Neural cell (in vitro differentiated cells): ENCODE measurements at regions not wholly inside any gene's neighbourhood (a gene's known extent, or its start where the extent isn't known, plus 50 kb on each side); places are given as distances from the start of the nearest gene placed in this dataset.

Experiments
- H2AFZ ChIP-seq: fragments of 200-600, 300-800 bp; sonication (generic), shearing (Covaris generic); 2 replicates; pipeline ENCODE4 v1.6.0; 2014; ENCODE audit warnings: low read depth, mild to moderate bottlenecking, antibody characterized with exemption, low read length, moderate library complexity
- H3F3A ChIP-seq: fragments of 200-600 bp; shearing (Covaris generic); 2 replicates; pipeline ENCODE4 v1.6.1; 2016; ENCODE audit warnings: mild to moderate bottlenecking, moderate library complexity, mixed read lengths, antibody characterized with exemption, low read length; ENCODE audit not compliant: insufficient read depth, poor library complexity, severe bottlenecking
- H3K27ac ChIP-seq: fragments of 200-600, 300-800 bp; sonication (generic), shearing (Covaris generic); 2 replicates; pipeline ENCODE4 v1.5.1; 2014; ENCODE audit warnings: mild to moderate bottlenecking, low read length, moderate library complexity
- H3K27me3 ChIP-seq: fragments of 300-800, 200-600 bp; sonication (generic), shearing (Covaris generic); 2 replicates; pipeline ENCODE4 v1.6.0; 2014; ENCODE audit warnings: mild to moderate bottlenecking, low read depth, low read length, moderate library complexity; ENCODE audit not compliant: insufficient read depth
- H3K36me3 ChIP-seq: fragments of 300-800, 200-600 bp; sonication (generic), shearing (Covaris generic); 2 replicates; pipeline ENCODE4 v1.5.1; 2014; ENCODE audit warnings: mild to moderate bottlenecking, antibody characterized with exemption, low read length, moderate library complexity; ENCODE audit not compliant: insufficient read depth
- H3K4me2 ChIP-seq: fragments of 300-800, 200-600 bp; sonication (generic), shearing (Covaris generic); 2 replicates; pipeline ENCODE4 v1.6.0; 2014; ENCODE audit warnings: mild to moderate bottlenecking, low read length
- H3K4me3 ChIP-seq: fragments of 300-800, 200-600 bp; sonication (generic), shearing (Covaris generic); 2 replicates; pipeline ENCODE4 v1.5.1; 2014; ENCODE audit warnings: mild to moderate bottlenecking, low read length, moderate library complexity
- H3K79me2 ChIP-seq: fragments of 200-600 bp; shearing (Covaris generic); replicated peaks from 2 replicates; pipeline ENCODE4 v1.6.0; 2014; ENCODE audit warnings: mild to moderate bottlenecking, low read length, moderate library complexity; ENCODE audit not compliant: insufficient read depth
- H3K9ac ChIP-seq: fragments of 300-800, 200-600 bp; sonication (generic), shearing (Covaris generic); 2 replicates; pipeline ENCODE4 v1.6.1; 2016; ENCODE audit warnings: mild to moderate bottlenecking, low read length, mixed read lengths
- H3K9me2 ChIP-seq: fragments of 200-600 bp; shearing (Covaris generic); 2 replicates; pipeline ENCODE4 v1.6.1; 2016; ENCODE audit warnings: mild to moderate bottlenecking, low read length, mixed read lengths; ENCODE audit not compliant: insufficient read depth
- H3K9me3 ChIP-seq: fragments of 200-600, 300-800 bp; sonication (generic), shearing (Covaris generic); 2 replicates; pipeline ENCODE4 v1.6.1; 2016; ENCODE audit warnings: mild to moderate bottlenecking, mixed run types, low read length, moderate library complexity, mixed read lengths
- H4K20me1 ChIP-seq: fragments of 200-600 bp; shearing (Covaris generic); 2 replicates; pipeline ENCODE4 v1.6.1; 2016; ENCODE audit warnings: mild to moderate bottlenecking, mixed run types; ENCODE audit not compliant: insufficient read depth
- CTCF ChIP-seq: fragments of 450-650 bp; IDR thresholded peaks from 2 replicates; pipeline ENCODE4 v1.5.1; 2014; ENCODE audit warnings: antibody characterized with exemption, mild to moderate bottlenecking, moderate library complexity; ENCODE audit not compliant: poor library complexity, severe bottlenecking
- EP300 ChIP-seq: fragments of 450-650 bp; conservative IDR thresholded peaks from 2 replicates; pipeline ENCODE4 v1.6.1; 2014; ENCODE audit warnings: antibody characterized with exemption, mild to moderate bottlenecking, moderate library complexity; ENCODE audit not compliant: poor library complexity, severe bottlenecking
- EZH2 ChIP-seq: fragments of 200-600, 300-800 bp; shearing (Covaris generic), sonication (generic); IDR thresholded peaks from 2 replicates; pipeline ENCODE4 v1.6.1; 2014; ENCODE audit warnings: antibody characterized with exemption, low read length, borderline replicate concordance, mild to moderate bottlenecking; ENCODE audit not compliant: insufficient read depth, poor library complexity, severe bottlenecking
- MXI1 ChIP-seq: fragments of 450-650 bp; conservative IDR thresholded peaks from 2 replicates; pipeline ENCODE4 v1.6.1; 2014; ENCODE audit warnings: antibody characterized with exemption, mild to moderate bottlenecking; ENCODE audit not compliant: poor library complexity, severe bottlenecking
- POLR2AphosphoS5 ChIP-seq: IDR thresholded peaks from 2 replicates; pipeline ENCODE4 v1.6.1; 2012
- RAD21 ChIP-seq: fragments of 450-650 bp; conservative IDR thresholded peaks from 2 replicates; pipeline ENCODE4 v1.6.1; 2014; ENCODE audit warnings: antibody characterized with exemption, mild to moderate bottlenecking, moderate library complexity
- REST ChIP-seq: IDR thresholded peaks from 2 replicates; pipeline ENCODE4 v1.6.1; 2012; ENCODE audit warnings: borderline replicate concordance
- SMC3 ChIP-seq: fragments of 450-650 bp; conservative IDR thresholded peaks from 2 replicates; pipeline ENCODE4 v1.6.1; 2014; ENCODE audit warnings: antibody characterized with exemption, mild to moderate bottlenecking, moderate library complexity; ENCODE audit not compliant: poor library complexity
- TAF1 ChIP-seq: IDR thresholded peaks from 2 replicates; pipeline ENCODE4 v1.6.1; 2012; ENCODE audit warnings: low read depth

- Histone ChIP-seq H3K9me3 (no peaks in the 10 kb centered on the region), H3K4me3 (no peak overlapping the region), H2AFZ (no peak overlapping the region), H3F3A (no peaks in the 10 kb centered on the region), H3K36me3 (no peaks in the 10 kb centered on the region), H3K9me2 (no peaks in the 10 kb centered on the region), H3K9ac (no peak overlapping the region), H3K27ac (no peak overlapping the region), H3K27me3 (no peaks in the 10 kb centered on the region), H3K79me2 (no peaks in the 10 kb centered on the region), H3K4me2 (no peak overlapping the region), H4K20me1 (no peaks in the 10 kb centered on the region)
- TF ChIP-seq TAF1 (no peak), EZH2 (no peak), SMC3 (no peak), MXI1 (no peak), EP300 (no peak), REST (no peak), CTCF (no peak), POLR2AphosphoS5 (no peak), RAD21 (no peak)
These were observed 175.4 kb downstream of the SEC14L1 start for GRCh38 chr17:77316191-77316641.

- Histone ChIP-seq H3F3A (no peaks in the 10 kb centered on the region), H3K79me2 (no peaks in the 10 kb centered on the region), H3K27ac (no peak overlapping the region), H3K9me2 (no peaks in the 10 kb centered on the region), H3K4me2 (no peak overlapping the region), H3K36me3 (no peaks in the 10 kb centered on the region), H3K4me3 (no peak overlapping the region), H3K9ac (no peak overlapping the region), H4K20me1 (no peaks in the 10 kb centered on the region), H3K27me3 (no peaks in the 10 kb centered on the region), H2AFZ (no peak overlapping the region), H3K9me3 (no peaks in the 10 kb centered on the region)
- TF ChIP-seq SMC3, result no peak
- TF ChIP-seq REST, result no peak
- TF ChIP-seq CTCF, result no peak
- no peak for TF ChIP-seq EZH2
- TF ChIP-seq RAD21, result no peak
- no peak for TF ChIP-seq POLR2AphosphoS5
- no peak for TF ChIP-seq EP300
- TF ChIP-seq TAF1, result no peak
These were observed 175.9 kb downstream of the SEC14L1 start for GRCh38 chr17:77316651-77317050.
